ENCODE measurements at regions not wholly inside any gene's neighbourhood (a gene's known extent, or its start where the extent isn't known, plus 50 kb on each side); places are given as distances from the start of the nearest gene placed in this dataset.

GRCh38 chr15:101540480-101541239, 51.2 kb upstream of the PCSK6 start:
- DNase-seq: no peak
- Histone ChIP-seq H3K4me1 (ENCODE audit: control insufficient read depth in 1 of 2, insufficient read depth in 2 of 2, low read length in 2 of 2) (no peaks in the 10 kb centered on the region), H3K4me2 (replicated peaks; ENCODE audit: extremely low read depth, low read length, poor library complexity, severe bottlenecking) (no peak overlapping the region), H3K27me3 (ENCODE audit: control insufficient read depth in 2 of 2, insufficient read depth in 2 of 2, low read length in 2 of 2) (no peaks in the 10 kb centered on the region), H3K36me3 (replicated peaks in 1 of 2; ENCODE audit: control insufficient read depth in 1 of 2, insufficient read depth in 2 of 2, low read length in 2 of 2) (no peaks in the 10 kb centered on the region), H3K79me2 (ENCODE audit: insufficient read depth, low read length) (no peaks in the 10 kb centered on the region), H3K9ac (ENCODE audit: insufficient read depth, low read length, poor library complexity, severe bottlenecking) (no peak overlapping the region), H4K20me1 (ENCODE audit: insufficient read depth, low read length) (no peaks in the 10 kb centered on the region), H3K9me3 (replicated peaks in 1 of 2; ENCODE audit: control insufficient read depth in 1 of 2, insufficient read depth in 1 of 2, low read length in 2 of 2) (no peaks in the 10 kb centered on the region), H3K27ac (ENCODE audit: low read depth in 1 of 2, low read length in 2 of 2) (no peak overlapping the region), H3K4me3 (replicated peaks in 1 of 3; ENCODE audit: low read depth in 2 of 3, low read length in 3 of 3) (no peak overlapping the region), H2AFZ (ENCODE audit: insufficient read depth, low read depth, low read length, poor library complexity, severe bottlenecking) (no peak overlapping the region)
- H3K36me3 Mint-ChIP-seq: no peaks in the 10 kb centered on the region
- H3K4me1 Mint-ChIP-seq: peaks cover 3% of the 10 kb centered on the region
- H3K27ac Mint-ChIP-seq: peak overlapping the region in 1 of 7 donors; percentile 10
- peaks cover 0 to 7% (median 7%) of the 10 kb centered on the region in 3 donors for H3K27me3 Mint-ChIP-seq (ENCODE audit: low read depth in 3 of 3)
- H3K9me3 Mint-ChIP-seq: peaks cover 0 to 5% (median 2%) of the 10 kb centered on the region in 7 donors
- no peak for TF ChIP-seq CTCF (IDR thresholded peaks at IDR 0.05)
- 93% methylated on average over 8 of the region's 10 CpGs for WGBS (ENCODE audit: insufficient coverage)
- H3K4me3 Mint-ChIP-seq: no peak overlapping the region
- intact Hi-C loops (cut with micrococcal nuclease): no loop called here

- H3K9me3 ChIP-seq (replicated peaks in 1 of 2; ENCODE audit: control insufficient read depth in 1 of 2, insufficient read depth in 1 of 2, low read length in 2 of 2): no peaks in the 10 kb centered on the region
- H3K79me2 ChIP-seq (ENCODE audit: insufficient read depth, low read length): no peaks in the 10 kb centered on the region
- Mint-ChIP-seq H3K36me3 (no peaks in the 10 kb centered on the region), H3K27me3 (ENCODE audit: low read depth in 3 of 3) (peaks cover 0 to 8% (median 4%) of the 10 kb centered on the region in 3 donors), H3K4me1 (peaks cover 3% of the 10 kb centered on the region), H3K27ac (no peak overlapping the region), H3K4me3 (no peak overlapping the region), H3K9me3 (peaks cover 0 to 5% (median 2%) of the 10 kb centered on the region in 7 donors)
- WGBS (ENCODE audit: insufficient coverage): 93% methylated on average over 7 of the region's 7 CpGs
- no peak for TF ChIP-seq CTCF (IDR thresholded peaks at IDR 0.05)
- H3K4me2 ChIP-seq (replicated peaks; ENCODE audit: extremely low read depth, low read length, poor library complexity, severe bottlenecking): no peak overlapping the region
- no peaks in the 10 kb centered on the region for H3K36me3 ChIP-seq (replicated peaks in 1 of 2; ENCODE audit: control insufficient read depth in 1 of 2, insufficient read depth in 2 of 2, low read length in 2 of 2)
- H3K27me3 ChIP-seq (ENCODE audit: control insufficient read depth in 2 of 2, insufficient read depth in 2 of 2, low read length in 2 of 2): no peaks in the 10 kb centered on the region
- no peak overlapping the region for H3K27ac ChIP-seq (ENCODE audit: low read depth in 1 of 2, low read length in 2 of 2)
- H3K4me1 ChIP-seq (ENCODE audit: control insufficient read depth in 1 of 2, insufficient read depth in 2 of 2, low read length in 2 of 2): no peaks in the 10 kb centered on the region
- DNase-seq: no peak
- no peak overlapping the region for H3K9ac ChIP-seq (ENCODE audit: insufficient read depth, low read length, poor library complexity, severe bottlenecking)
- H2AFZ ChIP-seq (ENCODE audit: insufficient read depth, low read depth, low read length, poor library complexity, severe bottlenecking): no peak overlapping the region
- H4K20me1 ChIP-seq (ENCODE audit: insufficient read depth, low read length): no peaks in the 10 kb centered on the region
- H3K4me3 ChIP-seq (replicated peaks in 1 of 3; ENCODE audit: low read depth in 2 of 3, low read length in 3 of 3): no peak overlapping the region
- intact Hi-C loops (cut with micrococcal nuclease): no loop called here
Observed at GRCh38 chr15:101539930-101540329, 50.4 kb upstream of the PCSK6 start.
